ENCODE measurements at regions not wholly inside any gene's neighbourhood (a gene's known extent, or its start where the extent isn't known, plus 50 kb on each side); places are given as distances from the start of the nearest gene placed in this dataset.

DNA sequence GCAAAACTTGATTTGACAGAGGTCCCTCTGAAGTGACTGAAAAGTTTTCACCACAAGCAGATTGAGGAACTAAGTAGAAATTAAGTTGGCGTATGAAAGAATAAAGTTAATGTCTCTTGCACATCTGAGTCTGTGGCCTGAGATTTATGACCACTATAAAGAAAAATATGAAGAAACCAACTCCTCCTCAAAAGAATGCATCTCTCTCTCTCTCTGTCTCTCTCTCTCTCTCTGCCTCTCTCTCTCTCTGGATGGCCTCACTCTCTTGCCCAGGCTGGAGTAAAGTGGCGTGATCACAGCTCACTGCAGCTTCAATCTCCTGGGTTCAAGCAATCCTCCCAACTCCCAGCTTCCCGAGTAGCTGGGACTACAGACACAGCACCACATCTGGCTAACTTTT, 55.2 kb downstream of the RPL22L1 start:
- TF ChIP-seq CTCF (IDR thresholded peaks at IDR 0.05) (no peak), POLR2A (IDR thresholded peaks at IDR 0.05) (no peak)
- H3K36me3 ChIP-seq, result no peaks in the 10 kb centered on the region
- no peak overlapping the region for H3K27ac ChIP-seq
- no peak for DNase-seq
- H3K4me3 ChIP-seq, result no peak overlapping the region
- H3K27me3 ChIP-seq, result no peaks in the 10 kb centered on the region
- intact Hi-C loops (cut with DNase I; ENCODE audit: low total_unique reads), result loop anchor here (5.0 kb wide), 1 partner anchor 403 kb away; no protein-coding TSS in a partner anchor
- peaks cover 0 to 9% of the 10 kb centered on the region in 2 donors for H3K4me1 ChIP-seq
- H3K9me3 ChIP-seq, result no peaks in the 10 kb centered on the region

GRCh38 chr3:170813266-170813665, 56.7 kb downstream of the RPL22L1 start:
- Histone ChIP-seq H3K9me3 (no peaks in the 10 kb centered on the region), H3K4me3 (no peak overlapping the region), H3K4me1 (peaks cover 0 to 9% of the 10 kb centered on the region in 2 donors), H3K27me3 (no peaks in the 10 kb centered on the region), H3K27ac (peak overlapping the region; percentile 62 to 74), H3K36me3 (no peaks in the 10 kb centered on the region)
- intact Hi-C loops (cut with DNase I; ENCODE audit: low total_unique reads), result loop anchor here (5.0 kb wide), 1 partner anchor 401 kb away; no protein-coding TSS in a partner anchor
- no peak for DNase-seq
- TF ChIP-seq CTCF (IDR thresholded peaks at IDR 0.05) (no peak), POLR2A (IDR thresholded peaks at IDR 0.05) (no peak)

- Histone ChIP-seq H3K9me3 (no peaks in the 10 kb centered on the region), H3K4me1 (peaks cover 0 to 9% of the 10 kb centered on the region in 2 donors), H3K4me3 (no peak overlapping the region), H3K27me3 (no peaks in the 10 kb centered on the region), H3K27ac (peak overlapping the region; percentile 62 to 74), H3K36me3 (no peaks in the 10 kb centered on the region)
- intact Hi-C loops (cut with DNase I; ENCODE audit: low total_unique reads), result loop anchor here (5.0 kb wide), 1 partner anchor 400 kb away; no protein-coding TSS in a partner anchor
- TF ChIP-seq POLR2A (IDR thresholded peaks at IDR 0.05), result no peak
- TF ChIP-seq CTCF (IDR thresholded peaks at IDR 0.05), result peak; percentile 77 to 87 (median 84)
- peak; percentile 70 to 82 for DNase-seq
Observed at GRCh38 chr3:170811928-170812591, 57.9 kb downstream of the RPL22L1 start.

- peak in 1 of 2 donors; percentile 49 for DNase-seq
- no peaks in the 10 kb centered on the region for H3K36me3 ChIP-seq
- H3K4me3 ChIP-seq, result no peak overlapping the region
- peaks cover 0 to 9% of the 10 kb centered on the region in 2 donors for H3K4me1 ChIP-seq
- intact Hi-C loops (cut with DNase I; ENCODE audit: low total_unique reads), result loop anchor here (5.0 kb wide), 1 partner anchor 399 kb away; no protein-coding TSS in a partner anchor
- H3K27ac ChIP-seq, result peak overlapping the region; percentile 62 to 74
- H3K27me3 ChIP-seq, result no peaks in the 10 kb centered on the region
- H3K9me3 ChIP-seq, result no peaks in the 10 kb centered on the region
- no peak for TF ChIP-seq CTCF (IDR thresholded peaks at IDR 0.05)
Observed at GRCh38 chr3:170811515-170811914, 58.5 kb downstream of the RPL22L1 start.

DNA sequence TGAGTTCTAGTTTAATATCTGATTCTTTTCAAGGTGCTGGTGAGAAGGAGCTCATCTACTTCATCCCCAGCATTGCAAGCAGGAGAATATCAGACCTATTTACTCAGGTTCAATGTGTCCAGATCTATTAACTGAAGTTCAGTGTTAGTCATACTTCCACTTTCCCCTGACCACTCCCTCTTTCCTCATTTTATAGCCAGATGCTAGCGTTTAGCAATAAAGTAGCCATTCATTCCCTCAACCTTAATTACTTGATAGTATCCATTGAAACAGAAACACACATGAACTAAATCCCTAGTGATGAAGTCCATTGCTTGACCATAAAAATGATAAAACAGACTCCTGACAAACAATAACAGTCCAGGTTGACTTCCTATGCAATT, 60.0 kb downstream of the RPL22L1 start:
- intact Hi-C loops (cut with DNase I; ENCODE audit: low total_unique reads), result loop anchor here (5.0 kb wide), 1 partner anchor 398 kb away; no protein-coding TSS in a partner anchor
- no peaks in the 10 kb centered on the region for H3K27me3 ChIP-seq
- peak overlapping the region; percentile 43 to 74 for H3K27ac ChIP-seq

More for the DNA sequence above, 60.0 kb downstream of the RPL22L1 start:
- no peak for DNase-seq
- no peaks in the 10 kb centered on the region for H3K36me3 ChIP-seq
- H3K4me3 ChIP-seq, result no peak overlapping the region
- no peak for TF ChIP-seq CTCF (IDR thresholded peaks at IDR 0.05)
- H3K9me3 ChIP-seq, result no peaks in the 10 kb centered on the region
- peaks cover 0 to 9% of the 10 kb centered on the region in 2 donors for H3K4me1 ChIP-seq

All from uterus (tissue), 3 donors.